GM12873 (cell line): ENCODE measurements at regions not wholly inside any gene's neighbourhood (a gene's known extent, or its start where the extent isn't known, plus 50 kb on each side); places are given as distances from the start of the nearest gene placed in this dataset.
A peak's percentile ranks its signal among the peaks of the same experiment; 100 is the strongest.

ENCODE experiments used
- TF ChIP-seq, protein P1 (sequence below): IDR thresholded peaks from 2 replicates; pipeline ENCODE4 v1.5.1; 2012; ENCODE audit warnings: low read depth, mild to moderate bottlenecking, moderate library complexity, low read length, control low read depth; ENCODE audit not compliant: insufficient read depth; ENCODE audit errors: missing control alignments

DNA sequence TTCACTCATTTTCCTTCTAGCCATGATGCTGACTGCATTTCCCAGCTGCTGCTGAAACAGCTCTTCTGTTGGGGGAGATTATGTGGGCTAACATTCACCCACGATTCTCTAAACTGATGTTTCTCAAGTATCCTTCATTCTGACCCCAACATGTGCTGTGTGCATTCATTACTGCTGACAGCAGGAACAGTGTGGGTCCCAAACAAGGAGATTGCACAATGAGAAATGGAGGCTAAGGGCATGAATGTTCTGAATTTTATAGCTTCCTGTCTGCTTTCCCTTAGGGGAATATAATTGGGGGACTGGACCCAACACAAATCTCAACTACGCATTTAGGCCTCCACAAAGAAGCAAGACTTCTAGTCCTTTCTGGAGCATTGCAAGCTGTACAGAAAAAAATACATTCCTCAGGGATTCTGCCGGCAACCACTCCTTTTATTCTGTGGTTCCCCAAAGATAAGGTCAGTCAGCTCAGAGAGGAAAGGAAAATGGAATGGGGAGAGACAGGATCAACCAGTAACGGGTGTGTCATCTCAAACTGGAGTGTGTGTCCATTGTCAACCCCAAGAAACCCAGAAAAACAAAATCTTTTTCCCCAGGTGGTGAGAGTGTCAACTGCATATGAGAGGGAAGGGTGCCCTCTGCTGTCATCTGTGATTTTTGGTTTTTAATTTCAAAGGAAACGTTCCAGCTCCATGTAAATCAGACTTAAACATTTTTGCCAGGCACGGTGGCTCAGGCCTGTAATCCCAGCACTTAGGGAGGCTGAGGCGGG is 81.5 kb upstream of the EGFL6 start:
- TF ChIP-seq, protein P1, sequence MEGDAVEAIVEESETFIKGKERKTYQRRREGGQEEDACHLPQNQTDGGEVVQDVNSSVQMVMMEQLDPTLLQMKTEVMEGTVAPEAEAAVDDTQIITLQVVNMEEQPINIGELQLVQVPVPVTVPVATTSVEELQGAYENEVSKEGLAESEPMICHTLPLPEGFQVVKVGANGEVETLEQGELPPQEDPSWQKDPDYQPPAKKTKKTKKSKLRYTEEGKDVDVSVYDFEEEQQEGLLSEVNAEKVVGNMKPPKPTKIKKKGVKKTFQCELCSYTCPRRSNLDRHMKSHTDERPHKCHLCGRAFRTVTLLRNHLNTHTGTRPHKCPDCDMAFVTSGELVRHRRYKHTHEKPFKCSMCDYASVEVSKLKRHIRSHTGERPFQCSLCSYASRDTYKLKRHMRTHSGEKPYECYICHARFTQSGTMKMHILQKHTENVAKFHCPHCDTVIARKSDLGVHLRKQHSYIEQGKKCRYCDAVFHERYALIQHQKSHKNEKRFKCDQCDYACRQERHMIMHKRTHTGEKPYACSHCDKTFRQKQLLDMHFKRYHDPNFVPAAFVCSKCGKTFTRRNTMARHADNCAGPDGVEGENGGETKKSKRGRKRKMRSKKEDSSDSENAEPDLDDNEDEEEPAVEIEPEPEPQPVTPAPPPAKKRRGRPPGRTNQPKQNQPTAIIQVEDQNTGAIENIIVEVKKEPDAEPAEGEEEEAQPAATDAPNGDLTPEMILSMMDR: peak; percentile 66

DNA sequence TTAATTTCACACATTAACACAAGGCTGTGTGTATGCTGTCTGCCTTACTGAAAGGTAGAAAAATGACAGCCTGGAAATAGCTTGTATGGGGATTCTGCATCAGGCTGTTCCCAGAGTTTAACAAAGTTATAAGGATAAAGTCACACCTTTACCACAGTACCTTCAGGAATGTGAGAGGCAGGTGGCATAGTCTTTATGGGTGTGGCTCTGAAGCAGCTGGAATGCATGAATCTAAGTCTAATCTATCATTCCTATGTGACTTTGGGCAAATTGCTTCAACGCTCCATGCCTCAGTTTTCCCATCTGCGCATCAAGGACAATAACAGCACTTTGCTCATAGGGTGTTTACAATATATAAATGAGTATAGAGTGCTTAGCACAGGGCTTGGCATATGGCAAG is 84.2 kb upstream of the EGFL6 start:
- TF ChIP-seq, protein P1: no peak

DNA sequence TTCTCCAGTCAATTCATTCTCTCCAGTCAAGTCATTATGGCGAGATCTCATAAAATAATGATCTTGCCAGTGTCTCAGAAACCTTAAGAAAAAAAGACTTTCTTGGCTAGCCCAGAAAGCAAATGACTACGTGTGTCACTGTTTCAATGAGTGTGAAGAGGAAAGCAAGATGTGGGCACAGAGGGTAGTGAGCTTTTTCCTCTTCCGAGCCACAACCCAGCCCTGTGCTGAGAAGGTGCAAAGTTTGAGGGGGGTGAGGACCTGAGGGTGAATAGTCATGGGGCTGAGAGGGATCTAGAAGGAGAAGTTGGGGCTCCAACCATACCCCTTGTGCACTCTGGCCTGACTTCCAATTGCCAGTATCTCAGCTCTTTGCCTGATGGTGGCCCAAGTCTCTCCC is 85.6 kb upstream of the EGFL6 start:
- TF ChIP-seq, protein P1: no peak

DNA sequence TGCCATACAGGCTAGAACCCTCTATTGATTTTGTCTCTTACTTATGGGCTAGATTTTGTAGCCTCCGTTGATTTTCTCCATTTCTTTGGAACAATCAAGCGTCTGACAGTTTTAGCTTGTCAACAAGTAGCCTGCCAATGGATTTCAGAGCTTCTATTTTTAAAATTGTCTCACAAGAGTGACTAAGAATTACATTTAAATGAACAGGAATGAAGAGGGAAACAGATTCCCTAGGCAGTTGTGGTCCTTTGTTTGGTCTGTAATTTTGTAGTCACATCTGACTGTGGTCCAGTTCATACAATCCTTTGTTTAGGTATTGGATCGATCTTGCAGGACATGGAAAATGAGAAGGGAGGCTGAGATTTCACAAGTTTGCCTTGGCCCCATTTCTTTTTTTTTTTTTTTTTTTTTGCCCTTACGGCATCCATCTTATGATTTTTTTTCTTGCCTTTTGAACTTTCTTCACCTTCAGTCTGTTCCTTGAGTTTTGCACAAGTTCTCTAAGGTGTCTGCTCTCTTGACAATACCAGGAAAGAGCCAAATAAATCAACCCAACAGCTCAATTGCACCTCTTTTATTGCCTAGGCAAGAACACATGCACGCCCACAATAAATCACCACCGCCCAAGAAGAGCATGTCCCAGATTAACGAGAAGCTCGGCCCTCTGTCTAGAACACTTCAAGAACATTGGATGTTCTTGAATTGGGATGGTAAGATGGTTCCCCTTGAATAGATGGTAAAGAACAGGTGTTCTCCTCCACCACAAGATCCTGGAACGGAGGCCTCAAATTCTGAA is 86.5 kb upstream of the EGFL6 start:
- TF ChIP-seq, protein P1: no peak

DNA sequence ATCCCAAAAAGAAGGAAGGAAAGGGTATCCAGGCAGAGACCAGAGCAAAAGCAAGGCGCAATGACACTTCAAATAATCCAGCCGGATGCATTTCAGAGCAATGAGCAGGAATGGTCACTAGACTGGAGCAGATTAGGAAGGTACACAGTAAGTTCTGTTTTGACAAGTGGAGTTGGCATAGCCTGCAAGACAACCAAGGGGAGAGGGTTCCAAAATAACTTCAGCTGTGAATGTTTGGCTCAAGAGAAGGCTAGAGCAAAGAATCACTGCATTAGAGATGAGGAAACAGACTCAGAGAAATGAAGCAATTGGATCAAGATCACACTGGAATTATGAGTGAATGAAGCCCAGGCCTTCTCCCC is 90.0 kb upstream of the EGFL6 start:
- TF ChIP-seq, protein P1: no peak

DNA sequence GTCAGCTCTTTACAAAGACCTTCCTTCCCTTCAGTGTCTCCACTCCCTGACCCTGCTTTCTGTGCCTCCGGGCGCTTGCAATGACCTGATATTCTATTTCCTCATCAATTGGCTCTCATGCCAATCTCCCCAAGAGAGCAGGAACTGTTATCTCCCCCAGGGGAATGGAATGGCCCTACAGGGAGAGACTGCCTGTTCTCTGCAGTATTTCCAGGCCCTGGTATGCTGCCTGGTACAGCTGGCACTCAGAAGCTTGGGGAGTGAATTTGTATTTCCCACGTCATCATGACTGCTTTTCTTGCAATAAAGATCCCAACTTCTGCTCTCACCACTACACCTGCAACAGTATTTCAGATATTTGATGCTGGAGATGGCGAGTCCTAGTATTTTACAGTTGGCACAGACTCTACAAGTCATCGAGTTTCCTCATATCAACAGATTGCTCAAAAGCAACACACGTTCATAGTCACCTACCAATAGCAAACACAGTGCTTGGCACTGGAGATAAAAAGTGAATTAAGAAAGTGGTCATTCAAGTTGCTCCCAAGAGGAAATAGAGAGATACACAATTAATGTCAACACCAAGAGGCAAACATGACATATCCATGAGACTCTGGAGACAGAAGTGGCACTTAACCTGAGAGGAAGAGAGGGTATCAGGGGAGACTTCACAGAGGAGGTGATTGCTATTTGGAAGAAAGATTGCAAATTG is 90.5 kb upstream of the EGFL6 start:
- TF ChIP-seq, protein P1: no peak

DNA sequence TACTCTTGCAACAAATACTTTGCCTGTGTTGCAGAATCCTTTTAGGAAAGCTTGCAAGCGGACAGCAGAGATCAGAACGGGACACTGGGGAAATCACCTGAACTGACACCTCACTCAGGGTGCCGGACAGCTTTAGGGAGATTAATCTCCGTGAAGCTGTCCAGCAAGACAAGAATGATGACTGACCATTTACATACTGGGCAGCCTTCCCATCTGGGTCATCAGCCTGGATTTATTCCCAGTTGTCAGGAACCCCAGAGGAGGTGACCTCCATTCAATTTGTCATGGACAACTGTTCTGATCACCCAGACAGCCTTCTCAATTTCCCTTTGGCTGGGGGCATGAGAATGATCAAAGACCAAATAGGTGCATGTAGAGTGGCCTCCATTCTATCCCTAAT is 93.0 kb upstream of the EGFL6 start:
- TF ChIP-seq, protein P1: no peak
